MG63 (cell line): ENCODE measurements at regions not wholly inside any gene's neighbourhood (a gene's known extent, or its start where the extent isn't known, plus 50 kb on each side); places are given as distances from the start of the nearest gene placed in this dataset.

ENCODE experiments used
- DNase-seq: peaks from one replicate; pipeline ENCODE4 v3.0.0-alpha.2; 2020
- H3K27me3 ChIP-seq: fragments of 250-450 bp; sonication (Bioruptor Pico); 2 replicates; pipeline ENCODE4 v1.5.1; 2020; ENCODE audit warnings: mild to moderate bottlenecking, moderate library complexity
- H3K36me3 ChIP-seq: fragments of 250-450 bp; sonication (Bioruptor Pico); 2 replicates; pipeline ENCODE4 v1.5.1; 2020; ENCODE audit warnings: mild to moderate bottlenecking, moderate library complexity
- H3K4me3 ChIP-seq: fragments of 250-450 bp; sonication (Bioruptor Pico); 2 replicates; pipeline ENCODE4 v1.5.1; 2020; ENCODE audit warnings: mild to moderate bottlenecking, moderate library complexity
- H3K9me3 ChIP-seq: fragments of 250-450 bp; sonication (Bioruptor Pico); 2 replicates; pipeline ENCODE4 v1.5.1; 2020; ENCODE audit warnings: mild to moderate bottlenecking, moderate library complexity

- DNase-seq, result no peak
- Histone ChIP-seq H3K9me3 (no peaks in the 10 kb centered on the region), H3K36me3 (no peaks in the 10 kb centered on the region), H3K27me3 (no peaks in the 10 kb centered on the region), H3K4me3 (no peak overlapping the region)
Observed at GRCh38 chr9:27768781-27769180, 195.5 kb upstream of the C9orf72 start.

- no peaks in the 10 kb centered on the region for H3K36me3 ChIP-seq
- H3K27me3 ChIP-seq, result no peaks in the 10 kb centered on the region
- no peaks in the 10 kb centered on the region for H3K9me3 ChIP-seq
- no peak overlapping the region for H3K4me3 ChIP-seq
- DNase-seq, result no peak
Observed at GRCh38 chr9:27770541-27770940, 197.3 kb upstream of the C9orf72 start.

- no peaks in the 10 kb centered on the region for H3K9me3 ChIP-seq
Observed at GRCh38 chr9:27771803-27772545, 198.7 kb upstream of the C9orf72 start.

GRCh38 chr9:27784847-27785713 is 211.8 kb upstream of the C9orf72 start:
- Histone ChIP-seq H3K9me3 (no peaks in the 10 kb centered on the region), H3K36me3 (no peaks in the 10 kb centered on the region)
- DNase-seq, result no peak

More at GRCh38 chr9:27771803-27772545, 198.7 kb upstream of the C9orf72 start:
- no peak for DNase-seq
- H3K36me3 ChIP-seq, result no peaks in the 10 kb centered on the region
- no peaks in the 10 kb centered on the region for H3K27me3 ChIP-seq
- H3K4me3 ChIP-seq, result no peak overlapping the region

GRCh38 chr9:27785714-27786100 is 212.4 kb upstream of the C9orf72 start:
- DNase-seq, result no peak
- Histone ChIP-seq H3K9me3 (no peaks in the 10 kb centered on the region), H3K4me3 (no peak overlapping the region), H3K36me3 (no peaks in the 10 kb centered on the region), H3K27me3 (no peaks in the 10 kb centered on the region)

More at GRCh38 chr9:27784847-27785713, 211.8 kb upstream of the C9orf72 start:
- no peaks in the 10 kb centered on the region for H3K27me3 ChIP-seq
- no peak overlapping the region for H3K4me3 ChIP-seq

GRCh38 chr9:27787891-27788290 is 214.6 kb upstream of the C9orf72 start:
- DNase-seq, result no peak
- Histone ChIP-seq H3K9me3 (no peaks in the 10 kb centered on the region), H3K36me3 (no peaks in the 10 kb centered on the region), H3K27me3 (no peaks in the 10 kb centered on the region), H3K4me3 (no peak overlapping the region)

- Histone ChIP-seq H3K36me3 (no peaks in the 10 kb centered on the region), H3K27me3 (no peaks in the 10 kb centered on the region), H3K9me3 (no peaks in the 10 kb centered on the region), H3K4me3 (no peak overlapping the region)
- no peak for DNase-seq
Observed at GRCh38 chr9:27791311-27791710, 218.0 kb upstream of the C9orf72 start.

GRCh38 chr9:27792971-27793689 is 219.8 kb upstream of the C9orf72 start:
- no peak for DNase-seq

GRCh38 chr9:27799326-27799725 is 226.0 kb upstream of the C9orf72 start:
- no peaks in the 10 kb centered on the region for H3K36me3 ChIP-seq
- no peak overlapping the region for H3K4me3 ChIP-seq
- no peaks in the 10 kb centered on the region for H3K27me3 ChIP-seq
- H3K9me3 ChIP-seq, result no peaks in the 10 kb centered on the region
- no peak for DNase-seq

More at GRCh38 chr9:27792971-27793689, 219.8 kb upstream of the C9orf72 start:
- H3K4me3 ChIP-seq, result no peak overlapping the region
- no peaks in the 10 kb centered on the region for H3K27me3 ChIP-seq
- H3K36me3 ChIP-seq, result no peaks in the 10 kb centered on the region
- no peaks in the 10 kb centered on the region for H3K9me3 ChIP-seq

- no peak for DNase-seq
- Histone ChIP-seq H3K36me3 (no peaks in the 10 kb centered on the region), H3K4me3 (no peak overlapping the region), H3K27me3 (no peaks in the 10 kb centered on the region), H3K9me3 (no peaks in the 10 kb centered on the region)
Observed at GRCh38 chr9:27800159-27800558, 226.9 kb upstream of the C9orf72 start.

GRCh38 chr9:27800692-27801370 is 227.6 kb upstream of the C9orf72 start:
- Histone ChIP-seq H3K36me3 (no peaks in the 10 kb centered on the region), H3K9me3 (no peaks in the 10 kb centered on the region), H3K4me3 (no peak overlapping the region), H3K27me3 (no peaks in the 10 kb centered on the region)
- no peak for DNase-seq

GRCh38 chr9:27801545-27801944 is 228.3 kb upstream of the C9orf72 start:
- no peak for DNase-seq
- Histone ChIP-seq H3K9me3 (no peaks in the 10 kb centered on the region), H3K4me3 (no peak overlapping the region), H3K27me3 (no peaks in the 10 kb centered on the region), H3K36me3 (no peaks in the 10 kb centered on the region)

- H3K27me3 ChIP-seq, result no peaks in the 10 kb centered on the region
- H3K9me3 ChIP-seq, result no peaks in the 10 kb centered on the region
- no peak for DNase-seq
- H3K36me3 ChIP-seq, result no peaks in the 10 kb centered on the region
- no peak overlapping the region for H3K4me3 ChIP-seq
Observed at GRCh38 chr9:27802418-27802817, 229.1 kb upstream of the C9orf72 start.

GRCh38 chr9:27808864-27809263 is 235.6 kb upstream of the C9orf72 start:
- Histone ChIP-seq H3K36me3 (no peaks in the 10 kb centered on the region), H3K9me3 (no peaks in the 10 kb centered on the region), H3K4me3 (no peak overlapping the region), H3K27me3 (no peaks in the 10 kb centered on the region)
- no peak for DNase-seq

GRCh38 chr9:27817747-27818146 is 244.5 kb upstream of the C9orf72 start:
- no peak overlapping the region for H3K4me3 ChIP-seq
- no peaks in the 10 kb centered on the region for H3K36me3 ChIP-seq
- no peaks in the 10 kb centered on the region for H3K9me3 ChIP-seq
- DNase-seq, result no peak
- no peaks in the 10 kb centered on the region for H3K27me3 ChIP-seq

GRCh38 chr9:27818348-27818747 is 245.1 kb upstream of the C9orf72 start:
- DNase-seq, result no peak
- H3K27me3 ChIP-seq, result no peaks in the 10 kb centered on the region
- H3K4me3 ChIP-seq, result no peak overlapping the region
- no peaks in the 10 kb centered on the region for H3K9me3 ChIP-seq
- no peaks in the 10 kb centered on the region for H3K36me3 ChIP-seq

GRCh38 chr9:27828908-27829307 is 255.6 kb upstream of the C9orf72 start:
- H3K36me3 ChIP-seq, result no peaks in the 10 kb centered on the region
- no peak for DNase-seq
- H3K4me3 ChIP-seq, result no peak overlapping the region
- no peaks in the 10 kb centered on the region for H3K9me3 ChIP-seq
- no peaks in the 10 kb centered on the region for H3K27me3 ChIP-seq
